ENCODE measurements at regions not wholly inside any gene's neighbourhood (a gene's known extent, or its start where the extent isn't known, plus 50 kb on each side); places are given as distances from the start of the nearest gene placed in this dataset.
A peak's percentile ranks its signal among the peaks of the same experiment; 100 is the strongest.

DNA sequence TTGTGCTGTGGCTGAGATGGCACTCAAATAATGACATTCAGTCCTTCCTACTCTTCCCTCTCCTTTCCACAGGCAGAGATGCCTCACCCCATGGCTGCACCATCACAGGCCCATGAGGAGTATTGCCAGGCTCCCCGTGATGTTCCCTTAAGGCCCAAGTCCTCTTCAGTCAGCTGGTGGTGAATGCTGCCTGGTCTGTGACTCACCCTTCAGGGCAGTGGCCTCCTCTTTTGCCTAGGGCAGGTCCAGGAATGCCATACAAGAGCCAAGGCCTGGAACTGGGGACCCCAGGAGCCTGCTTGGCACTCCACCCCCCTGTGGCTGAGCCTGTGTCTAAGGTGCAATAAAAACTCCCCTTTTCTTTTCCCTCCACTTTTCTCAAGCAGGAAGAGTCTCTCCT lies 144.2 kb upstream of the GEMIN8 start:
- DNase-seq (ENCODE audit: low read depth, low spot score) = no peak

DNA sequence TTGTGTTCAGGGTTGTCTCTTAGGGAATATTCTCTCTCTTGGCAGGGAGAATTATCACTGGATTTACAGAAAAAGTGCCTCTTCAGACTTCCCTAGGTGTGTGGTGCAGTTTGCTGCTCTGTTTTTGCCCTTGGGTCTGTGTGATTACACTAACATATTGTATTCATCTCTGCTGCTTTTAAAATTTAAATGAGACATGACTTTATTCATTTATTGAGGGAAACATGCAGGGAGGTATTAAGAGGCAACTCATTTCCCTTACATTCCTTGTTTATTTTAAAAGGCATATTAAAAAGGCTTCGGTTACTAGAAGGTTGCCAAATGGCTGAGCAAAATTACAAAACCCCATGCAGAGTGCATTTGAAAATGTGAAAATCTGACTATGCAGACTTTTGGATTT lies 135.1 kb upstream of the GEMIN8 start:
- no peak for DNase-seq (ENCODE audit: low read depth, low spot score)

DNA sequence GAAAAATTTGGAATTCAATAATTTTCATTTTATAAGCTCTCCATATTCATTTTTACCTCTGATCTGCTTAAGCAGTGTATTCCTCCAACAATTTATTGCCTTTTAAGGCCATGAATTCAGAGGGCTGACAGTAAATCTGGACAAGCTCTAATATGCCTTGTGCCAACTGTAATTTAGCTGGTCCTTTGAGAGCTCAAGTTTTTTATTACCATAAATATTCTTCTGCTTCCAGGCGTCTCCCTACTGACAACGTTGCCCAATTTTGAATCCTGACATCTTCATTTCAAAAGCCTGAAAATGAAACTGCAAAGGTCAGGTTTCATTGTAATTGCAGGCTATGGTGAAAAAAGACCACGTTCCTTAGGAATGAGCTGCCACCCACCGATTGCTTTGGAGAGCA lies 95.8 kb upstream of the GEMIN8 start:
- DNase-seq (ENCODE audit: low read depth, low spot score) = no peak

DNA sequence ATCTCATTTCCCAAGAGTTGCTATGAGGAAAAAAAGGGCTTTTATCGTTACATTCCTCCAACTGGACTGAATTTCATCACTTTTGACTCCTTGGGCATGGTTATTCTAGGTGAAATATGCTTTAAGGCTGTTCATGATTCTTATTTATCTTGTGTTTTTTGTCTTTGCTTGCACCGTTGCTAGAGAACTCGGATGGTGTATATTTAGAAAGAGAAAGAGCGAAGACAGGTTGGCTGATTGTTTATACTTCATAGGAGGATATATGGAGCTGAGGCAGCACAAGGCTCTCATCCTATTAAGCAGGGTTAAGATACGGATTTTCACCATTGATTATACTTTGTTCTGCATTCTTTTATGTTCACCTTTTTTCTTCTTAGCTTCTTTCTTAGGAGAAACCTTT lies 94.9 kb upstream of the GEMIN8 start:
- DNase-seq (ENCODE audit: low read depth, low spot score) = no peak

DNA sequence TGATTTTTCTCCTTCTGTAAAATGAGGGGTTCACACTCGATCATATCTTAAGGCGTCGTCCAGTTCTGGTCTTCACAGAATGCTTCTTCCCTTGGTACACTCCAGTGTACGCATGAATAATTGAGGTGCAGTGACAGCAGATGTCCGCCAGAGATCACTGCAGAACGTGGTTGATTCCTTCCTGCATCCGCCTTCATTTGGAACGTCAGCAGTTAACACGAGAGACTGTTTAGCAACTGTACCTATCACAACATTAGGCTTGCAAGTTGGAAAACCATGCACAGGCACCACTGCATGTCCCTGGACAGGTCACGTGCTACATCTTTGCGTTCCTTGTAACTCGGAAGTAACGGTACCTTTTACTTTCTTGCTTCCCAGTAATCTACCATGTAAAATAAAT lies 66.0 kb upstream of the GEMIN8 start:
- peak; percentile 17 for DNase-seq (ENCODE audit: low read depth, low spot score)

GRCh38 chrX:14094191-14094590 lies 64.5 kb upstream of the GEMIN8 start:
- DNase-seq (ENCODE audit: low read depth, low spot score) = no peak

DNA sequence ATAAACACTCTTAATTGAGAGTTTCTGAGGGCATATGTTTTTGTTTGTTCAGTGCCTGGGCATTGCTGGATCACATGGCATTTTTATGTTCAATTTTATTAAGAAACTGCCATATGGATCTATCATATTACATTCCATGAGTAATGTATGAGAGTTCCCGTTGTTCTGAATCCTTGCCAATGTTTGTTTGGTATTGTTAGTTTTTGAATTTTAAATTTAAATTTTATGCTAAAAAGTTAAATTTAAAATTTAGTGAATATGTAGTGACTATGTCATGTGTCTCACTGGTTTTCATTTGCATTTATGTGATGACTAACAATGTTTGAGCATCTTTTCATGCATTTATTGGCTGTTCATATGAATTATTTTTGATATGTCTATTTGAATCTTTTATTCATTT lies 54.8 kb upstream of the GEMIN8 start:
- DNase-seq (ENCODE audit: low read depth, low spot score) = no peak

DNA sequence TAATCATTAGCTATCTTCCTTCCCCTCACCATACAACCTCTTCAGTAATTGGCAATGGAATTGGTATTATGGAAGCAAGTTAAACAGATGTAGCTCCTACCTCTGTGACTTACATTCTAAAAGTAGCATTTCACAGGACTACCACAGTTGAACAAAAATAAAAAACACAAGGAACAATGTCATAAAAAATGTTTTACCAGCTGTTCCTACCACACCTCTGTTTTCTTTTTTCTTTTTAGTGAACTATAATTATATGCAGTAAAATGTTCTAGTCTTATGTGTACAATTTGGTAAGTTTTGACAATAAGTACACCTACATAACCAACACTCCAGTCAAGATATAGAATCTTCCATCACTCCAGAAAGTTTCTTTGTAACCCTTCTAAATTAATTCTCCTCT lies 54.1 kb upstream of the GEMIN8 start:
- no peak for DNase-seq (ENCODE audit: low read depth, low spot score)

- no peak for DNase-seq (ENCODE audit: low read depth, low spot score)
Observed at GRCh38 chrX:14079891-14080430, 50.3 kb upstream of the GEMIN8 start.
